GM23248 (cell line): ENCODE measurements at regions not wholly inside any gene's neighbourhood (a gene's known extent, or its start where the extent isn't known, plus 50 kb on each side); places are given as distances from the start of the nearest gene placed in this dataset.

ENCODE experiments used
- EZH2 ChIP-seq: fragments of 200-600 bp; sonication (generic); IDR thresholded peaks from 2 replicates; pipeline ENCODE4 v1.6.1; 2018; ENCODE audit warnings: antibody characterized with exemption, mild to moderate bottlenecking; ENCODE audit not compliant: insufficient read depth, poor library complexity, severe bottlenecking
- EZH2phosphoT487 ChIP-seq: fragments of 200-600 bp; sonication (generic); IDR thresholded peaks from 2 replicates; pipeline ENCODE4 v1.6.1; 2018; ENCODE audit warnings: antibody characterized with exemption, moderate library complexity, mild to moderate bottlenecking, low read depth; ENCODE audit not compliant: insufficient read depth

- no peak for TF ChIP-seq EZH2
- TF ChIP-seq EZH2phosphoT487 = no peak
Observed at GRCh38 chr12:105945880-105946279, 192.9 kb downstream of the NUAK1 start.
